ENCODE measurements at regions not wholly inside any gene's neighbourhood (a gene's known extent, or its start where the extent isn't known, plus 50 kb on each side); places are given as distances from the start of the nearest gene placed in this dataset.

- no peak overlapping the region for H3K27ac ChIP-seq (ENCODE audit: insufficient read length, low read depth, low read length)
- no peak overlapping the region for H2BK120ac ChIP-seq (ENCODE audit: low read depth, low read length, poor library complexity, severe bottlenecking)
- no peak overlapping the region for H3K14ac ChIP-seq (ENCODE audit: insufficient read depth, low read length)
- no peaks in the 10 kb centered on the region for H3K79me1 ChIP-seq (ENCODE audit: insufficient read depth, low read depth, low read length, poor library complexity, severe bottlenecking)
- H4K91ac ChIP-seq (ENCODE audit: insufficient read length, low read depth, low read length), result no peak overlapping the region
- no peak overlapping the region for H2BK5ac ChIP-seq (ENCODE audit: insufficient read length, low read length)
- no peak for TF ChIP-seq CTCF (conservative IDR thresholded peaks at IDR 0.05)
- H3K36me3 Mint-ChIP-seq (ENCODE audit: insufficient read depth in 1 of 3, low read depth in 3 of 3), result no peaks in the 10 kb centered on the region
- H2BK20ac ChIP-seq (ENCODE audit: low read depth, low read length, poor library complexity, severe bottlenecking), result no peak overlapping the region
- DNase-seq, result no peak
- no peak overlapping the region for H2BK12ac ChIP-seq (ENCODE audit: insufficient read length, low read depth, low read length)
- H3K27me3 ChIP-seq (ENCODE audit: insufficient read depth, low read length), result no peaks in the 10 kb centered on the region
- H4K8ac ChIP-seq (replicated peaks; ENCODE audit: insufficient read length, low read depth, low read length), result no peak overlapping the region
- no peaks in the 10 kb centered on the region for H3K79me2 ChIP-seq (ENCODE audit: insufficient read depth, low read length)
- no peak overlapping the region for H3K4me3 Mint-ChIP-seq
- no peak overlapping the region for H3T11ph ChIP-seq (ENCODE audit: low read length)
- no peak overlapping the region for H2AK5ac ChIP-seq (ENCODE audit: insufficient read length, low read length)
- H3K18ac ChIP-seq (ENCODE audit: insufficient read length, low read depth, low read length), result no peak overlapping the region
- no peak overlapping the region for H3K4ac ChIP-seq (ENCODE audit: low read depth, low read length)
- H2BK15ac ChIP-seq (ENCODE audit: low read depth, low read length), result no peak overlapping the region
- H4K20me1 ChIP-seq (ENCODE audit: control insufficient read depth, insufficient read depth, insufficient read length), result no peaks in the 10 kb centered on the region
- no peak overlapping the region for H3K9ac ChIP-seq (ENCODE audit: extremely low read depth, insufficient read length, low read length)
- no peak overlapping the region for H3K27ac Mint-ChIP-seq
- H3K4me1 Mint-ChIP-seq, result peaks cover 11 to 13% of the 10 kb centered on the region in 2 experiments
- H3K23me2 ChIP-seq (ENCODE audit: insufficient read length, low read depth, low read length, poor library complexity, severe bottlenecking), result no peaks in the 10 kb centered on the region
- H2AFZ ChIP-seq (ENCODE audit: low read length), result no peak overlapping the region
- no peaks in the 10 kb centered on the region; a peak in 1 of 5 replicates for H3K9me3 Mint-ChIP-seq
- H3K27me3 Mint-ChIP-seq (ENCODE audit: low read depth), result peaks cover 3% of the 10 kb centered on the region
- H3K23ac ChIP-seq (ENCODE audit: insufficient read length, low read depth, low read length), result no peak overlapping the region
- no CpG with 5 or more reads among the region's 14 CpGs for WGBS (ENCODE audit: extremely low coverage, insufficient read length, low lambda C conversion rate)
- no peaks in the 10 kb centered on the region for H3K9me3 ChIP-seq (ENCODE audit: control insufficient read depth, low read depth, low read length)
- H3K4me1 ChIP-seq (ENCODE audit: insufficient read depth, low read length), result no peaks in the 10 kb centered on the region
- no peak overlapping the region for H4K5ac ChIP-seq (ENCODE audit: insufficient read length, low read depth, low read length)
- H3K56ac ChIP-seq (ENCODE audit: insufficient read length, low read depth, low read length), result no peak overlapping the region
- H3K4me2 ChIP-seq (ENCODE audit: insufficient read depth, insufficient read length, low read length), result no peak overlapping the region
Measured at GRCh38 chr10:131031346-131031745, 280.2 kb downstream of the TCERG1L start.

Measured in H9 (cell line).